ENCODE measurements at regions not wholly inside any gene's neighbourhood (a gene's known extent, or its start where the extent isn't known, plus 50 kb on each side); places are given as distances from the start of the nearest gene placed in this dataset.

DNA sequence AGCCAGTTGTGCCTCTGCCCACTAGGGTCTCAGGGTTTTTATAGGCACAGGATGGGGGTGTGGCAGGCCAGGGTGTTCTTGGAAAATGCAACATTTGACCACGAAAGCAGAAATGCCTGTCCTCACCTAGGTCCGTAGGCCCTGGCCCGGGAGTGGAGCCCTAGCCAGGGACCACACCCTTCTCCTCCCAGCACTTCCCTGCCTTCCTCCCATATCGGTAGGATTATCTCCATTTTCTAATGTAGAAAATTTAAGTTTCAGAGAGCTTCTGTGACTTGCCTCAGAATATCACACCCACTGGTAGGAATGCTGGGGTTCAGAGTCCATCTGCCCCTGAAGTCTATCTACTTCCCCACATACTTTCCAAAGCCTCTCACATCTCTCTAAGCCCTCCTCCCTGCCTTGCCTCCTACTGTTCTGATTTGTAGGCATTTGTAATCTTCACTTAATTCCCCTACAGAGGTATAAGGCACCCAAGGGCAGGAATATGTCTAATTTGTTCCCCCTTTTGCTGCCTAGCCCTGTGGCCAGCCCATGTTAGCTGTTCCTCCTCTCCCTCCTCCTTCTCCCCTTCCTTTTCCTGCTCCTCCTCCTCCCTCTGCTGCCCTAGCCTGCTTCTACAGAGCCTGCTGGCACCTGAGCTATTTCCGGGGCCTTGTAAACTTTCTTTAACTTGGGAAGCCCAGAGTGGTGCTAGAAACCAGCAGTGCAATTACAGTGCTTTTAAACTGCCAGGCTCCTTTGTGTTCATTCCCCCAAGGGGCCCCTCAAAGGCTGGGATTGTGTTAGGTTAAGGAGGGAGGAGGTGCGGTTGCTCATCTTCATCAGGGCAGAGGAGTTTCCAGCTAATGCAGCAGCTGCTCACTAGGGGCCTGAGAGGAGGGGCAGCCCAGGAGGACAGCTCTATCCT, 71.1 kb downstream of the MRPL46 start:
- POLR2A ChIA-PET = no interaction called here
- peaks cover 24% of the 10 kb centered on the region for H3K27me3 ChIP-seq (ENCODE audit: insufficient read depth, low read length)
- H4K20me1 ChIP-seq (ENCODE audit: insufficient read depth) = no peaks in the 10 kb centered on the region
- H3K79me2 ChIP-seq (ENCODE audit: insufficient read depth, low read length) = no peaks in the 10 kb centered on the region
- no peak overlapping the region for H3K4me2 ChIP-seq (ENCODE audit: low read length)
- H3K36me3 ChIP-seq (ENCODE audit: control insufficient read depth in 1 of 2, insufficient read depth in 2 of 2, low read length in 2 of 2) = no peaks in the 10 kb centered on the region
- RAD21 ChIA-PET (ENCODE audit: low non-redundant PET in 1 of 2, low total read pairs in 2 of 2, uncharacterized antibody in 2 of 2, unreplicated experiment in 2 of 2) = no interaction called here
- no peak overlapping the region for H3K4me3 ChIP-seq (replicated peaks in 1 of 2; ENCODE audit: low read depth in 1 of 2, low read length in 2 of 2)
- no peak overlapping the region for H3K9ac ChIP-seq (ENCODE audit: low read length)
- H2AFZ ChIP-seq (ENCODE audit: low read depth, low read length, poor library complexity, severe bottlenecking) = no peak overlapping the region
- ATAC-seq = no peak
- CTCF ChIA-PET = no interaction called here
- TF ChIP-seq, protein P1, sequence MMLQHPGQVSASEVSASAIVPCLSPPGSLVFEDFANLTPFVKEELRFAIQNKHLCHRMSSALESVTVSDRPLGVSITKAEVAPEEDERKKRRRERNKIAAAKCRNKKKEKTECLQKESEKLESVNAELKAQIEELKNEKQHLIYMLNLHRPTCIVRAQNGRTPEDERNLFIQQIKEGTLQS (IDR thresholded peaks at IDR 0.05) = no peak
- no peak for TF ChIP-seq SIN3A (IDR thresholded peaks at IDR 0.05; ENCODE audit: low read depth)
- BruUV-seq (replicated peaks) = no TSS peak
- H3K9me3 ChIP-seq (ENCODE audit: control insufficient read depth in 1 of 2, insufficient read depth in 1 of 2, low read depth in 1 of 2, low read length in 2 of 2) = no peaks in the 10 kb centered on the region
- no peaks in the 10 kb centered on the region for H3K9me2 ChIP-seq (ENCODE audit: insufficient read depth)
- no peaks in the 10 kb centered on the region for H3K4me1 ChIP-seq (ENCODE audit: control insufficient read depth in 1 of 2, insufficient read depth in 2 of 2, low read length in 2 of 2)
- intact Hi-C loops (cut with micrococcal nuclease) = no loop called here
- H3K27ac ChIP-seq (ENCODE audit: low read depth, low read length) = no peak overlapping the region
- no peak for DNase-seq (ENCODE audit: low read depth, low spot score)

DNA sequence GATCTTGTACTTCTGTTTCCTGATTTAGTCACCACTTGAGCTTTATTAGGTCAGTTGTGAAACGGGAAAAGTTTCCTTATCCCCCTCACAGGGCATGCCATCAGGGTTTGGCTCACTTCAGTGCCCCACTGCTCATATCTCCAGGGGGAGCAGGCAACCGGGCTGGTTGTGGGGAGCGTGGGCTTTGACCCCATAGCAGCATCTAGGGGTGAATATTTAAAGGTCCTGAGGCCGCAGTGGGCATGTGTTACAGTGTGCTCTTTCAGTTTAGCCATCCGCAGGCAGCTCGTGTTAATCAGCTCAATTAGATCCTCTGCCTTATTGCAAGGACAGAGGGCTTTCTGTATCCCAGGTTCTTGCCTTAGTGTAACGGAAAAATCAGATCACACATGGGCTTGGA, 71.9 kb downstream of the MRPL46 start:
- H3K27ac ChIP-seq (ENCODE audit: low read depth, low read length) = no peak overlapping the region
- H3K9me3 ChIP-seq (ENCODE audit: control insufficient read depth in 1 of 2, insufficient read depth in 1 of 2, low read depth in 1 of 2, low read length in 2 of 2) = no peaks in the 10 kb centered on the region
- ChIA-PET POLR2A (no interaction called here), RAD21 (ENCODE audit: low non-redundant PET in 1 of 2, low total read pairs in 2 of 2, uncharacterized antibody in 2 of 2, unreplicated experiment in 2 of 2) (no interaction called here), CTCF (no interaction called here)
- H3K4me3 ChIP-seq (replicated peaks in 1 of 2; ENCODE audit: low read depth in 1 of 2, low read length in 2 of 2) = no peak overlapping the region
- no peak overlapping the region for H2AFZ ChIP-seq (ENCODE audit: low read depth, low read length, poor library complexity, severe bottlenecking)
- H3K36me3 ChIP-seq (ENCODE audit: control insufficient read depth in 1 of 2, insufficient read depth in 2 of 2, low read length in 2 of 2) = no peaks in the 10 kb centered on the region
- DNase-seq (ENCODE audit: low read depth, low spot score) = no peak
- ATAC-seq = no peak
- no peaks in the 10 kb centered on the region for H3K9me2 ChIP-seq (ENCODE audit: insufficient read depth)
- no TSS peak for BruUV-seq (replicated peaks)
- no peaks in the 10 kb centered on the region for H3K79me2 ChIP-seq (ENCODE audit: insufficient read depth, low read length)
- H3K27me3 ChIP-seq (ENCODE audit: insufficient read depth, low read length) = peaks cover 17% of the 10 kb centered on the region; the same call in 1 of the 2 replicates
- intact Hi-C loops (cut with micrococcal nuclease) = no loop called here
- no peaks in the 10 kb centered on the region for H4K20me1 ChIP-seq (ENCODE audit: insufficient read depth)
- no peak overlapping the region for H3K4me2 ChIP-seq (ENCODE audit: low read length)
- TF ChIP-seq YY1 (IDR thresholded peaks at IDR 0.05; ENCODE audit: extremely low read depth, insufficient replicate concordance, low read depth, low read length) = no peak
- TF ChIP-seq, protein P2, sequence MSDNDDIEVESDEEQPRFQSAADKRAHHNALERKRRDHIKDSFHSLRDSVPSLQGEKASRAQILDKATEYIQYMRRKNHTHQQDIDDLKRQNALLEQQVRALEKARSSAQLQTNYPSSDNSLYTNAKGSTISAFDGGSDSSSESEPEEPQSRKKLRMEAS (IDR thresholded peaks at IDR 0.05) = no peak
- TF ChIP-seq POLR2AphosphoS5 (IDR thresholded peaks at IDR 0.05; ENCODE audit: low read depth, low read length) = no peak
- TF ChIP-seq SRF (IDR thresholded peaks at IDR 0.05; ENCODE audit: low read depth) = no peak
- TF ChIP-seq, protein P1 (IDR thresholded peaks at IDR 0.05) = no peak
- TF ChIP-seq JUND (IDR thresholded peaks at IDR 0.05) = no peak
- no peak for TF ChIP-seq EZH2 (IDR thresholded peaks at IDR 0.05)
- TF ChIP-seq ZNF274 (IDR thresholded peaks at IDR 0.05; ENCODE audit: low read depth, low read length) = no peak
- TF ChIP-seq, protein P3, sequence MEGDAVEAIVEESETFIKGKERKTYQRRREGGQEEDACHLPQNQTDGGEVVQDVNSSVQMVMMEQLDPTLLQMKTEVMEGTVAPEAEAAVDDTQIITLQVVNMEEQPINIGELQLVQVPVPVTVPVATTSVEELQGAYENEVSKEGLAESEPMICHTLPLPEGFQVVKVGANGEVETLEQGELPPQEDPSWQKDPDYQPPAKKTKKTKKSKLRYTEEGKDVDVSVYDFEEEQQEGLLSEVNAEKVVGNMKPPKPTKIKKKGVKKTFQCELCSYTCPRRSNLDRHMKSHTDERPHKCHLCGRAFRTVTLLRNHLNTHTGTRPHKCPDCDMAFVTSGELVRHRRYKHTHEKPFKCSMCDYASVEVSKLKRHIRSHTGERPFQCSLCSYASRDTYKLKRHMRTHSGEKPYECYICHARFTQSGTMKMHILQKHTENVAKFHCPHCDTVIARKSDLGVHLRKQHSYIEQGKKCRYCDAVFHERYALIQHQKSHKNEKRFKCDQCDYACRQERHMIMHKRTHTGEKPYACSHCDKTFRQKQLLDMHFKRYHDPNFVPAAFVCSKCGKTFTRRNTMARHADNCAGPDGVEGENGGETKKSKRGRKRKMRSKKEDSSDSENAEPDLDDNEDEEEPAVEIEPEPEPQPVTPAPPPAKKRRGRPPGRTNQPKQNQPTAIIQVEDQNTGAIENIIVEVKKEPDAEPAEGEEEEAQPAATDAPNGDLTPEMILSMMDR (IDR thresholded peaks at IDR 0.05 in 2 of 3, conservative IDR thresholded peaks at IDR 0.05 in 1 of 3; ENCODE audit: borderline replicate concordance in 1 of 3, insufficient read depth in 1 of 3, low read depth in 2 of 3, low read length in 2 of 3) = no peak
- TF ChIP-seq TCF7L2 (IDR thresholded peaks at IDR 0.05; ENCODE audit: borderline replicate concordance, extremely low read depth, insufficient read depth, insufficient read length) = no peak
- TF ChIP-seq POLR2A (IDR thresholded peaks at IDR 0.05; ENCODE audit: borderline replicate concordance, extremely low read depth, insufficient read depth, insufficient read length) = no peak
- TF ChIP-seq CBX3 (IDR thresholded peaks at IDR 0.05; ENCODE audit: low read depth) = no peak
- TF ChIP-seq ZFX (IDR thresholded peaks at IDR 0.05) = no peak
- no peak for TF ChIP-seq SIN3A (IDR thresholded peaks at IDR 0.05; ENCODE audit: low read depth)
- TF ChIP-seq FOSL1 (IDR thresholded peaks at IDR 0.05; ENCODE audit: low read depth) = no peak
- H3K4me1 ChIP-seq (ENCODE audit: control insufficient read depth in 1 of 2, insufficient read depth in 2 of 2, low read length in 2 of 2) = no peaks in the 10 kb centered on the region
- H3K9ac ChIP-seq (ENCODE audit: low read length) = no peak overlapping the region
